ENCODE measurements at regions not wholly inside any gene's neighbourhood (a gene's known extent, or its start where the extent isn't known, plus 50 kb on each side); places are given as distances from the start of the nearest gene placed in this dataset.

GRCh38 chr10:129343141-129343540 is 123.9 kb upstream of the MGMT start:
- H3K4me3 ChIP-seq (replicated peaks in 1 of 2; ENCODE audit: low read depth in 2 of 2, low read length in 2 of 2): no peak overlapping the region
- no peak for DNase-seq (ENCODE audit: low read depth in 2 of 2)
- TF ChIP-seq CTCF (IDR thresholded peaks at IDR 0.05; ENCODE audit: low read depth, low read length): no peak

GRCh38 chr10:129344103-129344502 is 122.9 kb upstream of the MGMT start:
- H3K4me3 ChIP-seq (replicated peaks in 1 of 2; ENCODE audit: low read depth in 2 of 2, low read length in 2 of 2): no peak overlapping the region
- TF ChIP-seq CTCF (IDR thresholded peaks at IDR 0.05; ENCODE audit: low read depth, low read length): no peak
- no peak for DNase-seq (ENCODE audit: low read depth in 2 of 2)

GRCh38 chr10:129344731-129345355 is 122.2 kb upstream of the MGMT start:
- DNase-seq (ENCODE audit: low read depth in 2 of 2): no peak
- no peak overlapping the region for H3K4me3 ChIP-seq (replicated peaks in 1 of 2; ENCODE audit: low read depth in 2 of 2, low read length in 2 of 2)
- no peak for TF ChIP-seq CTCF (IDR thresholded peaks at IDR 0.05; ENCODE audit: low read depth, low read length)

GRCh38 chr10:129345763-129346162 is 121.3 kb upstream of the MGMT start:
- no peak for TF ChIP-seq CTCF (IDR thresholded peaks at IDR 0.05; ENCODE audit: low read depth, low read length)
- DNase-seq (ENCODE audit: low read depth in 2 of 2): no peak
- no peak overlapping the region for H3K4me3 ChIP-seq (replicated peaks in 1 of 2; ENCODE audit: low read depth in 2 of 2, low read length in 2 of 2)

GRCh38 chr10:129350690-129351089 is 116.4 kb upstream of the MGMT start:
- H3K4me3 ChIP-seq (replicated peaks in 1 of 2; ENCODE audit: low read depth in 2 of 2, low read length in 2 of 2): no peak overlapping the region
- no peak for TF ChIP-seq CTCF (IDR thresholded peaks at IDR 0.05; ENCODE audit: low read depth, low read length)
- DNase-seq (ENCODE audit: low read depth in 2 of 2): no peak

GRCh38 chr10:129353101-129353500 is 113.9 kb upstream of the MGMT start:
- TF ChIP-seq CTCF (IDR thresholded peaks at IDR 0.05; ENCODE audit: low read depth, low read length): no peak
- no peak overlapping the region for H3K4me3 ChIP-seq (replicated peaks in 1 of 2; ENCODE audit: low read depth in 2 of 2, low read length in 2 of 2)
- DNase-seq (ENCODE audit: low read depth in 2 of 2): no peak

GRCh38 chr10:129360046-129360445 is 107.0 kb upstream of the MGMT start:
- no peak for DNase-seq (ENCODE audit: low read depth in 2 of 2)
- no peak for TF ChIP-seq CTCF (IDR thresholded peaks at IDR 0.05; ENCODE audit: low read depth, low read length)
- no peak overlapping the region for H3K4me3 ChIP-seq (replicated peaks in 1 of 2; ENCODE audit: low read depth in 2 of 2, low read length in 2 of 2)
